PC-9 (cell line): ENCODE measurements at regions not wholly inside any gene's neighbourhood (a gene's known extent, or its start where the extent isn't known, plus 50 kb on each side); places are given as distances from the start of the nearest gene placed in this dataset.

Experiments used
- CTCF ChIP-seq: fragments of 200-600 bp; sonication (generic); conservative IDR thresholded peaks from 2 replicates; pipeline ENCODE4 v1.6.1; 2017; ENCODE audit warnings: mixed run types, antibody characterized with exemption, mild to moderate bottlenecking, moderate library complexity
- EZH2 ChIP-seq: fragments of 200-600 bp; sonication (generic); IDR thresholded peaks from 2 replicates; pipeline ENCODE4 v1.8.0; 2017; ENCODE audit warnings: antibody characterized with exemption, low read depth

GRCh38 chr9:96033896-96034295 is 158.4 kb downstream of the ERCC6L2 start:
- TF ChIP-seq CTCF = no peak
- TF ChIP-seq EZH2 = no peak
